GM23338 (cell line): ENCODE measurements at regions not wholly inside any gene's neighbourhood (a gene's known extent, or its start where the extent isn't known, plus 50 kb on each side); places are given as distances from the start of the nearest gene placed in this dataset.

Experiments
- ATAC-seq: fragments of 200-7000 bp; cut with Tn5 transposase; 3 replicates; pipeline ENCODE4 v1.9.1; 2020
- DNase-seq: peaks from one replicate; pipeline ENCODE4 v3.0.0-alpha.2; 2015; ENCODE audit warnings: low spot score
- H2AFZ ChIP-seq: fragments of 200-600 bp; sonication (generic); 2 replicates; pipeline ENCODE4 v1.8.0; 2016; ENCODE audit warnings: antibody characterized with exemption, mild to moderate bottlenecking, moderate library complexity
- H3F3A ChIP-seq: fragments of 200-600 bp; sonication (generic); replicated peaks from 2 replicates; pipeline ENCODE4 v1.8.0; 2017; ENCODE audit warnings: antibody characterized with exemption, mixed run types, low read depth
- H3K27ac ChIP-seq: fragments of 200-600 bp; sonication (generic); 2 replicates; pipeline ENCODE4 v1.6.1; 2016; ENCODE audit warnings: low read depth
- H3K27me3 ChIP-seq: fragments of 200-600 bp; sonication (generic); 2 replicates; pipeline ENCODE4 v1.8.0; 2016; ENCODE audit warnings: mild to moderate bottlenecking, mixed run types, moderate library complexity; ENCODE audit not compliant: insufficient read depth
- H3K36me3 ChIP-seq: fragments of 200-600 bp; sonication (generic); 2 replicates; pipeline ENCODE4 v1.8.0; 2016; ENCODE audit warnings: mild to moderate bottlenecking; ENCODE audit not compliant: insufficient read depth
- H3K4me1 ChIP-seq: fragments of 200-600 bp; sonication (generic); 2 replicates; pipeline ENCODE4 v1.8.0; 2016; ENCODE audit warnings: mild to moderate bottlenecking, moderate library complexity; ENCODE audit not compliant: insufficient read depth
- H3K4me2 ChIP-seq: fragments of 200-600 bp; sonication (generic); 2 replicates; pipeline ENCODE4 v1.7.1; 2017; ENCODE audit warnings: mixed run types
- H3K4me3 ChIP-seq: fragments of 200-600 bp; sonication (generic); 2 replicates; pipeline ENCODE4 v1.6.1; 2016; ENCODE audit warnings: mixed run types
- H3K79me2 ChIP-seq: fragments of 200-600 bp; sonication (generic); replicated peaks from 2 replicates; pipeline ENCODE4 v1.8.0; 2017; ENCODE audit warnings: mild to moderate bottlenecking; ENCODE audit not compliant: insufficient read depth
- H3K9me2 ChIP-seq: fragments of 200-600 bp; sonication (generic); 2 replicates; pipeline ENCODE4 v1.8.0; 2017; ENCODE audit not compliant: insufficient read depth
- H4K20me1 ChIP-seq: fragments of 200-600 bp; sonication (generic); replicated peaks from 2 replicates; pipeline ENCODE4 v1.8.0; 2017; ENCODE audit warnings: mild to moderate bottlenecking; ENCODE audit not compliant: insufficient read depth
- H3K27ac Mint-ChIP-seq: 2 replicates; pipeline ENCODE4 v1.8.0; 2020; ENCODE audit warnings: inconsistent platforms, mild to moderate bottlenecking, moderate library complexity, mixed read lengths
- H3K27me3 Mint-ChIP-seq: 3 replicates; pipeline ENCODE4 v1.8.0; 2022; ENCODE audit warnings: low read depth, mild to moderate bottlenecking, moderate library complexity, mixed read lengths, inconsistent platforms; ENCODE audit not compliant: insufficient read depth, poor library complexity
- H3K36me3 Mint-ChIP-seq: 3 replicates; pipeline ENCODE4 v1.8.0; 2021; ENCODE audit warnings: low read depth, mild to moderate bottlenecking, inconsistent platforms, moderate library complexity, mixed read lengths
- H3K4me1 Mint-ChIP-seq: 3 replicates; pipeline ENCODE4 v1.8.0; 2020; ENCODE audit warnings: mild to moderate bottlenecking, inconsistent platforms, mixed read lengths
- H3K4me3 Mint-ChIP-seq: 3 replicates; pipeline ENCODE4 v1.8.0; 2021; ENCODE audit warnings: moderate library complexity, mild to moderate bottlenecking, inconsistent platforms, mixed read lengths
- H3K9me3 Mint-ChIP-seq: 3 replicates; pipeline ENCODE4 v1.8.0; 2020; ENCODE audit warnings: moderate library complexity, mild to moderate bottlenecking, inconsistent platforms, mixed read lengths
- CREB1 ChIP-seq: fragments of 250-450 bp; sonication (Bioruptor Pico); IDR thresholded peaks from 2 replicates; pipeline ENCODE4 v1.5.0; 2020; ENCODE audit warnings: low read depth, mild to moderate bottlenecking, moderate library complexity
- CTCF ChIP-seq, 2 experiments: fragments of 200-600 bp in 1 of 2; sonication (generic) in 1 of 2; conservative IDR thresholded peaks; 2 replicates each; pipeline versions ENCODE4 v1.5.1 to v1.6.1; 2016 to 2017; ENCODE audit warnings: antibody characterized with exemption in 2 of 2, low read depth in 2 of 2, mild to moderate bottlenecking in 2 of 2, moderate library complexity in 1 of 2
- EZH2 ChIP-seq: fragments of 200-600 bp; sonication (generic); IDR thresholded peaks from one replicate; pipeline ENCODE4 v1.8.0; 2017; ENCODE audit warnings: antibody characterized with exemption, mild to moderate bottlenecking, low read depth; ENCODE audit not compliant: unreplicated experiment
- NANOG ChIP-seq: IDR thresholded peaks from 2 replicates; pipeline ENCODE4 v1.6.1; 2016; ENCODE audit warnings: antibody characterized with exemption, borderline replicate concordance
- POLR2AphosphoS5 ChIP-seq: IDR thresholded peaks from 2 replicates; pipeline ENCODE4 v1.6.1; 2016; ENCODE audit warnings: antibody characterized with exemption, low read depth
- STAT1 ChIP-seq: IDR thresholded peaks from one replicate; pipeline ENCODE4 v1.6.1; 2016; ENCODE audit warnings: antibody characterized with exemption; ENCODE audit not compliant: unreplicated experiment
- ZNF114 ChIP-seq: fragments of 250-450 bp; sonication (Bioruptor Pico); IDR thresholded peaks from 2 replicates; pipeline ENCODE4 v1.5.0; 2020; ENCODE audit warnings: mild to moderate bottlenecking, moderate library complexity
- ZNF331 ChIP-seq: fragments of 250-450 bp; sonication (Bioruptor Pico); IDR thresholded peaks from 2 replicates; pipeline ENCODE4 v1.5.0; 2020; ENCODE audit warnings: low read depth, mild to moderate bottlenecking, moderate library complexity

- no peak overlapping the region for H3K27ac Mint-ChIP-seq
- no peaks in the 10 kb centered on the region for H3K79me2 ChIP-seq
- H3K27me3 Mint-ChIP-seq = no peaks in the 10 kb centered on the region
- no peaks in the 10 kb centered on the region for H3K36me3 ChIP-seq
- H3K4me3 ChIP-seq = no peak overlapping the region
- no peaks in the 10 kb centered on the region for H4K20me1 ChIP-seq
- no peaks in the 10 kb centered on the region for H3K9me3 Mint-ChIP-seq
- H3K9me2 ChIP-seq = no peaks in the 10 kb centered on the region
- H3K36me3 Mint-ChIP-seq = no peaks in the 10 kb centered on the region
- TF ChIP-seq ZNF114 (no peak), CTCF (conservative IDR thresholded peaks at IDR 0.05; ENCODE audit: low read depth in 2 of 2) (no peak), EZH2 (no peak), STAT1 (no peak), ZNF331 (no peak)
- H3K4me3 Mint-ChIP-seq = no peak overlapping the region
- no peak for DNase-seq
- H3K27me3 ChIP-seq = no peaks in the 10 kb centered on the region
- no peaks in the 10 kb centered on the region for H3F3A ChIP-seq
- H3K4me1 ChIP-seq = no peaks in the 10 kb centered on the region
- no peaks in the 10 kb centered on the region for H3K4me1 Mint-ChIP-seq
- no peak overlapping the region for H3K27ac ChIP-seq
- no peak for ATAC-seq
- no peak overlapping the region for H2AFZ ChIP-seq
- H3K4me2 ChIP-seq = no peak overlapping the region
These were observed 226.5 kb downstream of the PTPRC start for GRCh38 chr1:198865319-198865718.

- no peak overlapping the region for H3K27ac ChIP-seq
- TF ChIP-seq CREB1 (CRISPR knock-in tag) (no peak), NANOG (no peak), EZH2 (no peak), CTCF (conservative IDR thresholded peaks at IDR 0.05; ENCODE audit: low read depth in 2 of 2) (no peak), POLR2AphosphoS5 (no peak)
- H3K4me1 ChIP-seq = no peaks in the 10 kb centered on the region
- H3K36me3 ChIP-seq = no peaks in the 10 kb centered on the region
- H3F3A ChIP-seq = no peaks in the 10 kb centered on the region
- Mint-ChIP-seq H3K36me3 (no peaks in the 10 kb centered on the region), H3K9me3 (no peaks in the 10 kb centered on the region), H3K4me1 (no peaks in the 10 kb centered on the region), H3K4me3 (no peak overlapping the region), H3K27ac (no peak overlapping the region), H3K27me3 (peaks cover 2% of the 10 kb centered on the region)
- no peaks in the 10 kb centered on the region for H4K20me1 ChIP-seq
- ATAC-seq = no peak
- H2AFZ ChIP-seq = no peak overlapping the region
- no peaks in the 10 kb centered on the region for H3K27me3 ChIP-seq
- no peaks in the 10 kb centered on the region for H3K9me2 ChIP-seq
- no peak for DNase-seq
- no peak overlapping the region for H3K4me3 ChIP-seq
- H3K4me2 ChIP-seq = no peak overlapping the region
- no peaks in the 10 kb centered on the region for H3K79me2 ChIP-seq
These were observed 228.3 kb downstream of the PTPRC start for GRCh38 chr1:198867182-198867581.
